ENCODE measurements at regions not wholly inside any gene's neighbourhood (a gene's known extent, or its start where the extent isn't known, plus 50 kb on each side); places are given as distances from the start of the nearest gene placed in this dataset.
A peak's percentile ranks its signal among the peaks of the same experiment; 100 is the strongest.
"Not testable (repeated sequence)": the region's sequence is repeated elsewhere in the genome, so short reads cannot be mapped to it uniquely, and the experiment has no call there.

GRCh38 chrX:148229801-148230303, 248.7 kb downstream of the FMR1NB start:
- no peak overlapping the region for H3K4me3 ChIP-seq (ENCODE audit: low read depth, low read length)
- peak; percentile 4 for DNase-seq (ENCODE audit: low read depth)

- H3K4me3 ChIP-seq (ENCODE audit: low read depth, low read length), result no peak overlapping the region
- no peak for DNase-seq (ENCODE audit: low read depth)
Observed at GRCh38 chrX:148259990-148260389, 240.4 kb upstream of the AFF2 start.

GRCh38 chrX:148265829-148266228, 234.6 kb upstream of the AFF2 start:
- no peak for DNase-seq (ENCODE audit: low read depth)
- no peak overlapping the region for H3K4me3 ChIP-seq (ENCODE audit: low read depth, low read length)

GRCh38 chrX:148268673-148269072, 231.7 kb upstream of the AFF2 start:
- DNase-seq (ENCODE audit: low read depth), result no peak
- H3K4me3 ChIP-seq (ENCODE audit: low read depth, low read length), result no peak overlapping the region

GRCh38 chrX:148269513-148269912, 230.9 kb upstream of the AFF2 start:
- DNase-seq (ENCODE audit: low read depth), result no peak
- H3K4me3 ChIP-seq (ENCODE audit: low read depth, low read length), result no peak overlapping the region

- DNase-seq (ENCODE audit: low read depth), result no peak
- H3K4me3 ChIP-seq (ENCODE audit: low read depth, low read length), result no peak overlapping the region
Observed at GRCh38 chrX:148270499-148270898, 229.9 kb upstream of the AFF2 start.

GRCh38 chrX:148271263-148271662, 229.2 kb upstream of the AFF2 start:
- DNase-seq (ENCODE audit: low read depth), result no peak
- no peak overlapping the region for H3K4me3 ChIP-seq (ENCODE audit: low read depth, low read length)

GRCh38 chrX:148281920-148282319, 218.5 kb upstream of the AFF2 start:
- no peak for DNase-seq (ENCODE audit: low read depth)
- H3K4me3 ChIP-seq (ENCODE audit: low read depth, low read length), result no peak overlapping the region

GRCh38 chrX:148282504-148282903, 217.9 kb upstream of the AFF2 start:
- H3K4me3 ChIP-seq (ENCODE audit: low read depth, low read length), result no peak overlapping the region
- DNase-seq (ENCODE audit: low read depth), result no peak

- no peak for DNase-seq (ENCODE audit: low read depth)
- H3K4me3 ChIP-seq (ENCODE audit: low read depth, low read length), result no peak overlapping the region
Observed at GRCh38 chrX:148284056-148284455, 216.4 kb upstream of the AFF2 start.

GRCh38 chrX:148284821-148285220, 215.6 kb upstream of the AFF2 start:
- DNase-seq (ENCODE audit: low read depth), result no peak
- H3K4me3 ChIP-seq (ENCODE audit: low read depth, low read length), result no peak overlapping the region

GRCh38 chrX:148288451-148288850, 212.0 kb upstream of the AFF2 start:
- DNase-seq (ENCODE audit: low read depth), result no peak
- H3K4me3 ChIP-seq (ENCODE audit: low read depth, low read length), result no peak overlapping the region

GRCh38 chrX:148290041-148290440, 210.4 kb upstream of the AFF2 start:
- no peak for DNase-seq (ENCODE audit: low read depth)
- H3K4me3 ChIP-seq (ENCODE audit: low read depth, low read length), result no peak overlapping the region

GRCh38 chrX:148290931-148291330, 209.5 kb upstream of the AFF2 start:
- no peak for DNase-seq (ENCODE audit: low read depth)
- no peak overlapping the region for H3K4me3 ChIP-seq (ENCODE audit: low read depth, low read length)

- no peak overlapping the region for H3K4me3 ChIP-seq (ENCODE audit: low read depth, low read length)
- DNase-seq (ENCODE audit: low read depth), result peak; percentile 30
Observed at GRCh38 chrX:148298737-148299136, 201.7 kb upstream of the AFF2 start.

GRCh38 chrX:148305214-148305613, 195.2 kb upstream of the AFF2 start:
- DNase-seq (ENCODE audit: low read depth); H3K4me3 ChIP-seq (ENCODE audit: low read depth, low read length): not testable (repeated sequence)

GRCh38 chrX:148309413-148309812, 191.0 kb upstream of the AFF2 start:
- no peak overlapping the region for H3K4me3 ChIP-seq (ENCODE audit: low read depth, low read length)
- DNase-seq (ENCODE audit: low read depth), result no peak

- no peak for DNase-seq (ENCODE audit: low read depth)
- H3K4me3 ChIP-seq (ENCODE audit: low read depth, low read length), result no peak overlapping the region
Observed at GRCh38 chrX:148310426-148311165, 189.8 kb upstream of the AFF2 start.

GRCh38 chrX:148311544-148311943, 188.9 kb upstream of the AFF2 start:
- H3K4me3 ChIP-seq (ENCODE audit: low read depth, low read length), result no peak overlapping the region
- no peak for DNase-seq (ENCODE audit: low read depth)

GRCh38 chrX:148314876-148315275, 185.5 kb upstream of the AFF2 start:
- DNase-seq (ENCODE audit: low read depth), result no peak
- H3K4me3 ChIP-seq (ENCODE audit: low read depth, low read length), result no peak overlapping the region

GRCh38 chrX:148316446-148316845, 184.0 kb upstream of the AFF2 start:
- no peak overlapping the region for H3K4me3 ChIP-seq (ENCODE audit: low read depth, low read length)
- no peak for DNase-seq (ENCODE audit: low read depth)

Measured in skeletal muscle cell (primary cell).